Stomach (tissue), 4 donors: ENCODE measurements at regions not wholly inside any gene's neighbourhood (a gene's known extent, or its start where the extent isn't known, plus 50 kb on each side); places are given as distances from the start of the nearest gene placed in this dataset.

ENCODE experiments used
- POLR2A ChIP-seq, 4 donors: fragments of 450-650 bp; IDR thresholded peaks; one replicate each; pipeline ENCODE4 v1.6.1; 2016; ENCODE audit warnings: antibody characterized with exemption in 4 of 4, control low read depth in 2 of 4, mild to moderate bottlenecking in 1 of 4, moderate library complexity in 1 of 4
- POLR2AphosphoS5 ChIP-seq, 3 donors: sonication (generic); formaldehyde crosslinking; IDR thresholded peaks; one replicate each; pipeline ENCODE4 v1.6.1; 2016; ENCODE audit warnings: antibody characterized with exemption in 3 of 3
- TF ChIP-seq, protein P1 (sequence below), 7 experiments: fragments of 450-650 bp in 4 of 7; fragments of 200-600 bp in 3 of 7; sonication (generic) in 3 of 7; IDR thresholded peaks; one replicate each; pipeline ENCODE4 v1.5.1; 2016 to 2019; ENCODE audit warnings: antibody characterized with exemption in 7 of 7, control low read depth in 2 of 7, mild to moderate bottlenecking in 1 of 7

DNA sequence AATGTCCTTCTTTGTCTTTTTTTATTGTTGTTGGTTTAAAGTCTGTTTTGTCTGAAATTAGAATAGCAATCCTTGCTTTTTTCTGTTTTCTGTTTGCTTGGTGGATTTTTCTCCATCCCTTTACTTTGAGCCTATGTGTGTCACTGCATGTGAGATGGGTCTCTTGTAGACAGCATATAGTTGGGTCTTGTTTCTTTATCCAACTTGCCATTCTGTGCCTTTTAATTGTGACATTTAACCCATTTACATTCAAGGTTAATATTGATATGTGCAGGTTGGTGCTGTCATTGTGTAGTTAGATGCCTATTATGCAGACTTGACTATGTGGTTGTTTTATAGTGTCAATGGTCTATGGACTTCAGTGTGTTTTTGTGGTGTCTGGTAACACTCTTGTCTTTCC is 197.5 kb upstream of the FN1 start:
- TF ChIP-seq, protein P1, sequence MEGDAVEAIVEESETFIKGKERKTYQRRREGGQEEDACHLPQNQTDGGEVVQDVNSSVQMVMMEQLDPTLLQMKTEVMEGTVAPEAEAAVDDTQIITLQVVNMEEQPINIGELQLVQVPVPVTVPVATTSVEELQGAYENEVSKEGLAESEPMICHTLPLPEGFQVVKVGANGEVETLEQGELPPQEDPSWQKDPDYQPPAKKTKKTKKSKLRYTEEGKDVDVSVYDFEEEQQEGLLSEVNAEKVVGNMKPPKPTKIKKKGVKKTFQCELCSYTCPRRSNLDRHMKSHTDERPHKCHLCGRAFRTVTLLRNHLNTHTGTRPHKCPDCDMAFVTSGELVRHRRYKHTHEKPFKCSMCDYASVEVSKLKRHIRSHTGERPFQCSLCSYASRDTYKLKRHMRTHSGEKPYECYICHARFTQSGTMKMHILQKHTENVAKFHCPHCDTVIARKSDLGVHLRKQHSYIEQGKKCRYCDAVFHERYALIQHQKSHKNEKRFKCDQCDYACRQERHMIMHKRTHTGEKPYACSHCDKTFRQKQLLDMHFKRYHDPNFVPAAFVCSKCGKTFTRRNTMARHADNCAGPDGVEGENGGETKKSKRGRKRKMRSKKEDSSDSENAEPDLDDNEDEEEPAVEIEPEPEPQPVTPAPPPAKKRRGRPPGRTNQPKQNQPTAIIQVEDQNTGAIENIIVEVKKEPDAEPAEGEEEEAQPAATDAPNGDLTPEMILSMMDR (IDR thresholded peaks at IDR 0.05): no peak
- TF ChIP-seq POLR2A (IDR thresholded peaks at IDR 0.05) (no peak), POLR2AphosphoS5 (IDR thresholded peaks at IDR 0.05) (no peak)
